Superior temporal gyrus (tissue), 1 donor: ENCODE measurements at regions not wholly inside any gene's neighbourhood (a gene's known extent, or its start where the extent isn't known, plus 50 kb on each side); places are given as distances from the start of the nearest gene placed in this dataset.
A peak's percentile ranks its signal among the peaks of the same experiment; 100 is the strongest.
"Not testable (repeated sequence)": the region's sequence is repeated elsewhere in the genome, so short reads cannot be mapped to it uniquely, and the experiment has no call there.

Experiments used
- DNase-seq: peaks from one replicate; pipeline ENCODE4 v3.0.0-alpha.2; 2016; ENCODE audit errors: extremely low spot score

DNA sequence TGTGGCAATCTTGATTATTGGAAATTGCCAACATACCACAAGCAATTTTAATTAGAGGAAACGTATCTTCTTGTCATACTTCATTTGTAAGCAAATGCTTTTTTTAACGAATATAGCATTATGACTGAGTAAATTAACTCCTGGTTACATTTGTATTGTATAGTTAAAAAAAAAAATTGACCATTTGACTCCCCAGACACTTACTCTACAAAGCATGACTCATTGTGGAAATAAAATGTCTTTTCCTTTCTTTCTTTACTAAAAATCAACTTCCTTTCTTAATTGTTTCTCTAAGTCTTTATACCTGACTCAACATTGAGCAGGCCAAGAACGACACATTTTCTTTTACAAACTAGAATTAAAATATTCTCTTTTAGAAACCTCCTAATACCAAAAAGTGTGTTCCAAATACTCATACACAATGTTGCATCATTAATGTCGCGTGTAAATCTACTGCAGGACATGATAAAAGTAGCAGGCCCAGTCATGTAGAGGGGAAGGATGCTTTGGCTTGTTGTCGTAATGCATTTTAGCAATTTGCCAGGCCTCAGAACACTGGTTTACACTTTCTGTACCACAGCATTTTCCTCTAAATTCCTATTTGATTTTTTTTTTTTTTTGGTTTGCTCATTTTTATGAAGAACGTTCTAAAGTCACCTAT lies 349.6 kb upstream of the KCNH7 start:
- no peak for DNase-seq

DNA sequence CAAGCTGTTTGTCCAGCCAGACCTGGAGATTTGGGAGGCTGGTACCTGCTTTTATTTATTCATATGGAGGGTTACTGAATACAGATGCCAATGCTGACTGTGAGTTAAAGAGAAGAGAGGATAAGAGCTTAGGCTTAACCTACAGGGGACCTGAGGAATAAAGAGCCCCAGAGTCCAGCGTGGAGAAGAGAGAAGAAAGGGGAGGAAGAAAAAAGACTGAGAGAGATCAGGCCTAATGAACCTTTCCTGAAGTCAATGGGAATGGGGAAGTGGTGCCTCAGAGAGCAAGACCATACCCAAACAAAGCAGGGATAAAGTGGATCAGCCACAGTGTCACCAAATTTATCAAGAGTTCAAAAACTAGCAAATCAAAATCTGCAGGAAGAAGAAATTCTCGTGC lies 348.6 kb upstream of the KCNH7 start:
- DNase-seq, result no peak

DNA sequence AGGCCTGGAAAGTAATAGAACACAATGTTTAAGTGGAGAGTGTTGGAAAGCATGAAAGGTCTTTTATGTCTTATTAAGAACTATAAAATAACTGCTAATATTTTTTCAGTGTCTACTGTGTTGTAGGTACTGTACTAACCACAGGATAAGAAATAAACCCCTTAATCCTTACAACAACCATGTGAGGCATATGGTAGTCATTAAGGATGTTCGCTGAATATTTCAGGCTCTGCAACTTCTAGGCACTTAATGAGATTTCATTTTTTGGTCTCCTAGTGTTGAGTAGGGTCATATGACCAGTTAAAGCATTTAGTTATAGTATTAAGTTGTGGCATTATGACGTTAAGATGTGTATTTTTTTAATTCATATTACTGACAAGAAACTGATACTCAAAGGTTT lies 346.6 kb upstream of the KCNH7 start:
- no peak for DNase-seq

DNA sequence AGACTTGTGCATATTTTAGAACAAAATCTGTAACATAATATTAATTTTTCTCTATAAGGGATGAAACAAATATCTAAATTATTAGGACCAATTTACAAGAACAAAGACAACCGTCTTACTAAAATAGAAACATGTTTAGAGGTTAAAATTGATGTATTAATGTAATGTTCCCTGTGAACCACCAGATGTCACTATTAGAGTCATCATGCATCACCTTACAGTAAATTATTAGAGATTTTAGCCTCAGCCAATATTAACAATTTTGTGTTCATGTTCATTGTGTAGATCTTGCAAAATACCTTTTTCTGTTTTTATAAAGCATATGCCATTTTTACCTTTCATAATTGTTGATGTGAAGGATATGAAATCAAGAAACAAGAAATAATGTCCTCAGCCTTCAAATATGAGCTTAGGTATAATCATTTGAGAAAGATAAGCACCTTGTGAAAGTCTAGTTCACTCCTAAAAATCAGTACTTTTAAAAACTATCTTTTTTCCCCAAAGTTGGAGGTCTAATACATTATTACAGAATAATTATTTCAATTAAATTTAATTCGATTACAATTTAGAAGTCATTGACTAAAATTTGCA lies 344.3 kb upstream of the KCNH7 start:
- peak; percentile 52 for DNase-seq

DNA sequence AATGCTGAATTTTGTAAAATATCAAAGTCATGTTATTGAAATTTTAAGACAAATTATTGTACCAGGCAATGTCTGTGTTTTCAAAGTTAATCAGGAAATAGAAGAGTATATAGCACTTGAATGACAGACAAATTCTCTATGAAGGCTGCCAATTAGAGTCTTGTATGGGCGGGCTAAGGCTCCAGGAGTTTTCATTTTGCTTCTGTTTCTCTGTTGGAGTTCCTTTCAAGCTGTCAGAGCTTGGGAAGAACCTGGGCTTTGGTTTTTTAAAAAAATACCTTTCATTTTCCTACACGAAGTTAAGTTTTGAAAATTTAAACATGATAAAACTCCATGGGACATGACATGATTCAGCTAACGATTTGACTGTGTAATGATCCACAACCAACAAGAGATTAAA lies 339.0 kb upstream of the KCNH7 start:
- no peak for DNase-seq

DNA sequence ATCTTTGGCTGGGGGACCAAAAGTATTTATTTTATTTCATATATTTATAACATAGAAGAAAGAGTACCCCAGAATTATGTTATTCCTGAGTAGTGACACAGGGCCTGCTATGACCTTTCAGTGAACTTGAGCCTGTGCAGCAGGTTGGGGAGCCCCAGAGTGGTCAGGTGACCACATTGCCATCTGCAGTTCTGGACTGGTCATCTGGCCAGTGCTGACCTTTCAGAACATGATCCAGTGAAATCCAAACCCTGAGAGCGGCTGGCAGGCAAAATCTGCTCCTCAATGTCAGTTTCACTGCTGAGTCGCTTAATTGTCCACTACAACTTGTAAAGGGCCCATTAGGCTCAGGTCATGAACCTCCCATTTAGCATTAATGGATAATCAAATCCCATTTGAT lies 336.7 kb upstream of the KCNH7 start:
- DNase-seq, result no peak

DNA sequence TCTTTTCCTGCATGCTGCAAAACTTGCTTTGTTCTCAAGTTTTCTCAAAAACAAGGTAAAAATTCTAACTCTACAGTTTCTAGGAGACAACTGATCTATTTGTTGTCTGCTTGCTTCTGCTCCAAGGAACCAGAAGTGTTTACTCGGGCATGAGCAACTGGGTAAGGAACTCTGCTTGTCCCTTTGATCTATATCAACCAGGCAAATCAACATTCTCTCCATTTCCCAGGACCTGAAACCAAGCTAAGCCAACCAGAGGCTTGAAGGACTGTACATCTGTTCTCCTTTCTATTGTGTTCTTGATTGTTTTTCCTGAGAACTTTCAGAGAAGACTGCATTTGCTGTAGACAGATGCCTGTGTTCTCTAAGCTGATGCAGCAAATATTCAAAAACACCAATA lies 335.0 kb upstream of the KCNH7 start:
- DNase-seq, result no peak

GRCh38 chr2:163171786-163172530 lies 333.4 kb upstream of the KCNH7 start:
- no peak for DNase-seq

DNA sequence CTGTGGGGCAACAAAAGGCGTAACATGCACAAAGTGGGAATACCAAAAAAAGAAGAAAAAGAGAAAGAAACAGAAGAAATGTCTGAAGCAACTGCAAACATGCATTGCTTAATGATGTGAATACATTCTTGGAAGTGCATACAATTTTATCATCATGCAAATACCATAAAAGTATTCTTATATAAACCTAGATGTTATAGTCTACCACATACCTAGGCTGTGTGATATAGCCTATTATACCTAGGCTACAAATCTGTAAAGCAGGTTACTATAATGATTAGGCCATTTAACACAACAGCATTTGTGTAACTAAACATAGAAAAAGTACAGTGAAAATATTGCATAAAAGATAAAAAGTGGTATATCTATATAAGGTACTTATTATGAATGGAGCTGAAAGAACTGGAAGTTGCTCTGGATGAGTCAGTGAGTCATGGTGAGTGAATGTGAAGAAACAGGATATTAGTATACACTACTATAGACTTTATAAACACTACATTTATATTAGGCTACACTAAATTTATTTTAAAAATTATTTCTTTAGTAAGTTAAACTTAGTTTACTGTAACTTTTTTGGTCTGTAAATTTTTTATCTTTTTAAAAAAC lies 319.4 kb upstream of the KCNH7 start:
- no peak for DNase-seq

- no peak for DNase-seq
Observed at GRCh38 chr2:163157411-163157810, 318.8 kb upstream of the KCNH7 start.

DNA sequence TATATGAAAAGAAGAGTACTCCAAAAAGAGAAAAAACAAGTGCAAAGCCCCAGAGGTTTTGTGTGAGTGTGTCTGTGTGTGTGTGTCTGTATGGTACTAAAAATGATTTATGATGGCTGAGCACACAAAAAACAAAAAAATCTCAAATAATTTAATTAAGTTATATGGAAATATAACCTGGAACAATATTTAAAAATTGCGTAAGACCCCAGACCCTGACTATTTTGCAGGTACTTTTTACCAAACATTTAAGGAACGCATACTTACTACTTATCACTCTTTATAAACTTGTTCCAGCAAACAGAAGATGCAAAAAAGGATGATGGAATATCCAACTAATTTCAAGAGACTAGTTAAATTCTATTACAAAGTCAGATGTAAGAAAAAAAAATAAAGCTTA lies 317.4 kb upstream of the KCNH7 start:
- DNase-seq, result no peak

DNA sequence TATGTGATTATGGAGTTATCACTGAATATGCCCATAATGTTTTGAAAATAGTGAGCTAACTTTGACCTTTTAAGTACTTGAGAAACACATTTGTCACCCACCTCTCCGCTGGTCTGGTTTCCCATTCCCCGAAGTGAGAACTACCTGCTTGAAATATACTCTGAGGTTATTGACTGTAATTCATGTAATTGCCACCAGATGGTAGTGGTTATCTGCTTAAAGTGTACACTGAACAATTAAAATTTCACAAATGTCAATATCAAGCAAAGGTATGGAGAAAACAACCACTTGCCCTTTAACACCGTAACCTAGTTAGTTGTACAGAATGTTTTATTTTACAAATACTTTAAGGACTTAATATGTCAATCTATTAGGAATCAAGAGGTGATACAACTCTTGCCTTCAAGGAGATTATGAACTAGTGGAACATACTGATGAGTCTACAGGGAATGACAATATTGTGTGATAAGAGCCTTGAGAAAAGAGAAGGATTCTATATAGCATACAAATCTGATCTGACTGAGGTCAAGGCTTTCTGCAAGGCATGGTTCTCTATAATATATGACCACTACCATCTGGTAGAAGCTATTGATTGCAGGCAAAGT lies 316.8 kb upstream of the KCNH7 start:
- DNase-seq, result peak; percentile 79

DNA sequence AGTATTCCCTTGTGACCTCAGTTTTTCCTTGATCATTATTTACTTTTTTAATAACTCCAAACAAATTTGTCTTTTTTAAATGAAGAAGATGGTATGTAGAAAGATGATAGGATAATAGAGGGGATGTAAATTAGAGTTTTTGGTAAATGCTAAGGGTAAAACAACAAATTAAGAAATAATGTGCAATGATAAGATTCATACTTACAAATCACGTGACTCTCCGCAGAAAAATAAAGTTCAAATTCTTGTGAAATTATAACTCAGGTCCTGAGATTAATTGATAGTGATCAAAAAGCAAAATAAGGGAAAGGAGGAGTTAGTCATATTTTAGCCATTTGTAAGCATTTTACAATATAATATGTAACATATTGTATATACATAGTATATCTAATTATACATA lies 304.1 kb upstream of the KCNH7 start:
- DNase-seq, result no peak

- DNase-seq, result no peak
Observed at GRCh38 chr2:163138947-163139346, 300.4 kb upstream of the KCNH7 start.

DNA sequence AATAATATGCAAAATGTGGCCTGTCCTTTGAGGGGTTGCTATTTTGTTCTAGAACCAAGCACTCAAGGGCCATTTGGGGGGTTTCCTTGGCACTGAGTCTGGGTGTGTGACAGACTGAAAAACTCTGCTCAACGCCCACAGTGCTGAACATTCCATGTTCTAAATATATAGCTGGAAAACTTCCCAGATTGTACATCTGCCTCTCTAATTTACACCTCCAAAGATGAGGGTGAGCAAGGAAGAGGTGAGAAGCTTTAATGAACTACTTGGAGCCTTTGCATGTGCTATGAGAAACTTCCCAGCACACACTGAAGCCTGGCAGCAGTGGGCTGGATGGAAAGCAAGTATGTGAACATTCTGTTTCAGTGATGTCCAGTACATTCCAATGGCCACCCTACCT lies 296.7 kb upstream of the KCNH7 start:
- peak; percentile 49 for DNase-seq

GRCh38 chr2:163133602-163134001 lies 295.0 kb upstream of the KCNH7 start:
- no peak for DNase-seq

- peak; percentile 60 for DNase-seq
Observed at GRCh38 chr2:163132850-163133249, 294.3 kb upstream of the KCNH7 start.

GRCh38 chr2:163132207-163132606 lies 293.6 kb upstream of the KCNH7 start:
- DNase-seq, result not testable (repeated sequence)

DNA sequence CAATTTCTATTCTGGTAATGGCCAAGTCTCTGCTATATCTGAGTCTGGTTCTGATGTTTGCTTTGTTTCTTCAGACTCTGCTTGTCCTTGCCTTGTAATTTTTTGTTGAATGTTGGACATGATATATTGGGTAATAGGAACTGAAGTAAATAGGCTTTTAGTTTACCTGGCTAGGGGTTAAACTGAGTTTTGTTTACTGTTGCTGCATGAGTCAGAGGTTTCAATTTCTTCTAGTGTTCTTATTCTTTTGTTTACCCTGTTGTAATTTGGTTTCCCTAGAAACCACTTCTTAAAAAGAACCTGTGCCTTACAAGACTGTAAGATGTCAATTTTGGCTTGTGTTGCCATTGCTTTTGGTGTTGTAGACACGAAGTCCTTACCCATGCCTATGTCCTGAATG lies 285.0 kb upstream of the KCNH7 start:
- no peak for DNase-seq

GRCh38 chr2:163122257-163122656 lies 283.7 kb upstream of the KCNH7 start:
- no peak for DNase-seq

DNA sequence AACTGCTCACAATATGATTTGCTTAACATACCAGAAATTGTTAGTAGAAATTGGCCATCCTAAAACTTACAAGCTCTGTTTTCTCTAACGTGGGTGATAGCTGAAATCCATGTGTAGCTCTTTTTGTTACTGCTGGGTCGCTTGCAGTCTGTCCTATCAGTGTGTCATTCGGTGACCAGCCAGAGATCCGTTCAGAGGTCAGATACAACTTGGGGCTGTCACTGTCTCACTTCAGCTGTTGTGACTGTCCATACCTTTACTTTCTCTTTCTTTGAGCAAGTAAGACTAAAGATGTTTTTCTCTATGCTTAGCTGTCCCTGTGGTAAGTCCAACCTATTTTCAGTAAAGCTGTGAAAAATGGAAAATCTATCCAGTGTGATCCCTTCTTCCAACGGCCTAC lies 282.9 kb upstream of the KCNH7 start:
- no peak for DNase-seq

- DNase-seq, result no peak
Observed at GRCh38 chr2:163119966-163120365, 281.4 kb upstream of the KCNH7 start.
